Lung (tissue), 11 donors: ENCODE measurements at regions not wholly inside any gene's neighbourhood (a gene's known extent, or its start where the extent isn't known, plus 50 kb on each side); places are given as distances from the start of the nearest gene placed in this dataset.
A peak's percentile ranks its signal among the peaks of the same experiment; 100 is the strongest.

ENCODE experiments used
- ATAC-seq: fragments of 200-7000 bp; cut with Tn5 transposase; one replicate; pipeline ENCODE4 v1.9.1; 2020; ENCODE audit warnings: moderate number of reproducible peaks; ENCODE audit not compliant: insufficient read depth, low FRiP score
- DNase-seq, 3 donors: peaks; one replicate each; pipeline ENCODE4 v3.0.0-alpha.2; 2013 to 2017
- H3K27ac ChIP-seq, 2 donors: one replicate each; pipeline ENCODE4 v1.5.1; 2013; ENCODE audit warnings: mild to moderate bottlenecking in 2 of 2, moderate library complexity in 2 of 2, control low read depth in 1 of 2, inconsistent platforms in 1 of 2, low read depth in 1 of 2, low read length in 1 of 2
- H3K27me3 ChIP-seq, 3 donors: one replicate each; pipeline ENCODE4 v1.5.1; 2013; ENCODE audit warnings: low read length in 2 of 3; ENCODE audit not compliant: control insufficient read depth in 3 of 3, insufficient read depth in 3 of 3
- H3K36me3 ChIP-seq, 4 donors: one replicate each; pipeline ENCODE4 v1.5.1; 2013; ENCODE audit warnings: low read length in 4 of 4, mild to moderate bottlenecking in 1 of 4, moderate library complexity in 1 of 4; ENCODE audit not compliant: control insufficient read depth in 4 of 4, insufficient read depth in 4 of 4
- H3K4me1 ChIP-seq, 5 donors: one replicate each; pipeline ENCODE4 v1.5.1; 2013; ENCODE audit warnings: low read length in 5 of 5, mild to moderate bottlenecking in 2 of 5, moderate library complexity in 1 of 5; ENCODE audit not compliant: control insufficient read depth in 5 of 5, insufficient read depth in 5 of 5
- H3K4me3 ChIP-seq: one replicate; pipeline ENCODE4 v1.5.1; 2013; ENCODE audit warnings: mild to moderate bottlenecking, control low read depth, moderate library complexity
- H3K9ac ChIP-seq, 2 donors: one replicate each; pipeline ENCODE4 v1.5.1; 2013; ENCODE audit warnings: low read length in 2 of 2, control low read depth in 1 of 2; ENCODE audit not compliant: insufficient read depth in 1 of 2
- H3K9me3 ChIP-seq, 4 donors: one replicate each; pipeline ENCODE4 v1.5.1; 2013; ENCODE audit warnings: low read length in 3 of 4, mild to moderate bottlenecking in 1 of 4, moderate library complexity in 1 of 4; ENCODE audit not compliant: control insufficient read depth in 4 of 4, insufficient read depth in 3 of 4
- WGBS, 2 donors: extraction: QIAGEN DNeasy Blood & Tissue Kit; methylation state at CpG; one replicate each; pipeline ENCODE4 v1.1.7; 2013; 5-methylcytosine and 5-hydroxymethylcytosine counted together
- TF ChIP-seq, protein P1 (sequence below): IDR thresholded peaks from 2 replicates; pipeline ENCODE4 v1.5.1; 2012; ENCODE audit warnings: mild to moderate bottlenecking; ENCODE audit errors: control extremely low read depth, extremely low read depth
- donor health status: control.
- donor health status: control.
- donor health status: Bipolar disorder and iron deficiency.
- donor health status: healthy.
- donor health status: DM: yes; HTN: yes; CAD: no.

DNA sequence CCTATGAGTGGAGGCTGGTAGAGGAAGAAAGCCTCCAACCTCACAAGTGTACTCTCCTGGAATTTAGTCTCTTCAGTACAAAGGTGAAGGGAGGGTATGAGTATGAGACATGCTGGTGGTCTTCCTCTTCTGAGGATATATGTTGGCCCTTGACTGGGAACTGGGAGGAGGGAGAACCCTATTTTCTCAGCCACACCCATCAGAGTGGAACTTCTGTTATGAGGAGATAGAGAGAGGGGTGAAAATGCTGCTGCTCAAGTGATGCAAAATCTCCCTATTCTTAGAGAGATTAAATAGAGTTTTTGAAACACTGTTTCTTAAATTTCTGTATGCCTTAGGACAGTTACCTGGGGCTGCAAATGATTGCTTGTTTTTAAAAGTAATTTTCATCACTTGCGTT is 203.4 kb upstream of the PRR16 start:
- Histone ChIP-seq H3K27me3 (no peaks in the 10 kb centered on the region), H3K27ac (no peak overlapping the region), H3K36me3 (no peaks in the 10 kb centered on the region), H3K4me1 (no peaks in the 10 kb centered on the region), H3K9me3 (no peaks in the 10 kb centered on the region), H3K4me3 (no peak overlapping the region), H3K9ac (no peak overlapping the region)
- TF ChIP-seq, protein P1, sequence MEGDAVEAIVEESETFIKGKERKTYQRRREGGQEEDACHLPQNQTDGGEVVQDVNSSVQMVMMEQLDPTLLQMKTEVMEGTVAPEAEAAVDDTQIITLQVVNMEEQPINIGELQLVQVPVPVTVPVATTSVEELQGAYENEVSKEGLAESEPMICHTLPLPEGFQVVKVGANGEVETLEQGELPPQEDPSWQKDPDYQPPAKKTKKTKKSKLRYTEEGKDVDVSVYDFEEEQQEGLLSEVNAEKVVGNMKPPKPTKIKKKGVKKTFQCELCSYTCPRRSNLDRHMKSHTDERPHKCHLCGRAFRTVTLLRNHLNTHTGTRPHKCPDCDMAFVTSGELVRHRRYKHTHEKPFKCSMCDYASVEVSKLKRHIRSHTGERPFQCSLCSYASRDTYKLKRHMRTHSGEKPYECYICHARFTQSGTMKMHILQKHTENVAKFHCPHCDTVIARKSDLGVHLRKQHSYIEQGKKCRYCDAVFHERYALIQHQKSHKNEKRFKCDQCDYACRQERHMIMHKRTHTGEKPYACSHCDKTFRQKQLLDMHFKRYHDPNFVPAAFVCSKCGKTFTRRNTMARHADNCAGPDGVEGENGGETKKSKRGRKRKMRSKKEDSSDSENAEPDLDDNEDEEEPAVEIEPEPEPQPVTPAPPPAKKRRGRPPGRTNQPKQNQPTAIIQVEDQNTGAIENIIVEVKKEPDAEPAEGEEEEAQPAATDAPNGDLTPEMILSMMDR = no peak
- 94% methylated on average over 1 of the region's 1 CpG for WGBS, 2 donors
- ATAC-seq (no peak), DNase-seq (no peak)

- 78 to 90% methylated on average over 2 of the region's 2 CpGs for WGBS, 2 donors
- Histone ChIP-seq H3K4me3 (no peak overlapping the region), H3K9me3 (no peaks in the 10 kb centered on the region), H3K27ac (no peak overlapping the region), H3K9ac (no peak overlapping the region), H3K36me3 (no peaks in the 10 kb centered on the region), H3K27me3 (no peaks in the 10 kb centered on the region), H3K4me1 (no peaks in the 10 kb centered on the region)
- TF ChIP-seq, protein P1 = no peak
- ATAC-seq = no peak
- no peak for DNase-seq
Observed at GRCh38 chr5:120270498-120270897, 193.6 kb upstream of the PRR16 start.

GRCh38 chr5:120293796-120294195 is 170.3 kb upstream of the PRR16 start:
- no peak for DNase-seq
- H3K9ac ChIP-seq = no peak overlapping the region
- no peak for ATAC-seq

GRCh38 chr5:120297616-120298015 is 166.5 kb upstream of the PRR16 start:
- Histone ChIP-seq H3K27me3 (no peaks in the 10 kb centered on the region), H3K27ac (no peak overlapping the region), H3K9me3 (no peaks in the 10 kb centered on the region), H3K9ac (no peak overlapping the region), H3K4me1 (no peaks in the 10 kb centered on the region), H3K36me3 (no peaks in the 10 kb centered on the region), H3K4me3 (no peak overlapping the region)
- DNase-seq = no peak
- TF ChIP-seq, protein P1 = no peak
- WGBS, 2 donors = 83 to 92% methylated on average over 1 of the region's 1 CpG
- ATAC-seq = no peak

More at GRCh38 chr5:120293796-120294195, 170.3 kb upstream of the PRR16 start:
- Histone ChIP-seq H3K36me3 (no peaks in the 10 kb centered on the region), H3K27me3 (no peaks in the 10 kb centered on the region), H3K27ac (peak overlapping the region in 1 of 2 donors; percentile 60), H3K9me3 (no peaks in the 10 kb centered on the region), H3K4me3 (no peak overlapping the region), H3K4me1 (no peaks in the 10 kb centered on the region)
- TF ChIP-seq, protein P1 = no peak
- WGBS, 2 donors = 77 to 90% methylated on average over 3 of the region's 3 CpGs
